ENCODE measurements at regions not wholly inside any gene's neighbourhood (a gene's known extent, or its start where the extent isn't known, plus 50 kb on each side); places are given as distances from the start of the nearest gene placed in this dataset.

- H3K4me1 ChIP-seq = no peaks in the 10 kb centered on the region
- no peak overlapping the region for H3K4me2 ChIP-seq
- H3K4me3 ChIP-seq = no peak overlapping the region
- TF ChIP-seq FOXS1 (CRISPR knock-in tag; IDR thresholded peaks at IDR 0.05) (no peak), ZNF302 (CRISPR knock-in tag; IDR thresholded peaks at IDR 0.05) (no peak), POLR2A (IDR thresholded peaks at IDR 0.05; ENCODE audit: low read length) (no peak), BHLHE40 (IDR thresholded peaks at IDR 0.05; ENCODE audit: low read depth, low read length) (no peak), TP53 (CRISPR knock-in tag; IDR thresholded peaks at IDR 0.05) (no peak), REST (IDR thresholded peaks at IDR 0.05) (no peak), CTCF (IDR thresholded peaks at IDR 0.05) (no peak), RFX5 (IDR thresholded peaks at IDR 0.05) (no peak), USF2 (IDR thresholded peaks at IDR 0.05) (no peak), MAFK (IDR thresholded peaks at IDR 0.05; ENCODE audit: partially characterized antibody) (no peak), CBX8 (IDR thresholded peaks at IDR 0.05) (no peak), CHD4 (IDR thresholded peaks at IDR 0.05; ENCODE audit: borderline replicate concordance) (no peak), NPAS2 (CRISPR knock-in tag; IDR thresholded peaks at IDR 0.05; ENCODE audit: borderline replicate concordance) (no peak), HEYL (CRISPR knock-in tag; IDR thresholded peaks at IDR 0.05) (no peak), JUN (IDR thresholded peaks at IDR 0.05) (no peak), NR3C1 (IDR thresholded peaks at IDR 0.05) (no peak)
- DNase-seq (ENCODE audit: low read depth in 1 of 2, low spot score in 1 of 2) = no peak
- POLR2A ChIA-PET = no interaction called here
- CTCF ChIA-PET = no interaction called here
- no peak for ATAC-seq
- no peak for FAIRE-seq
- H3K9me3 ChIP-seq = no peaks in the 10 kb centered on the region
- no peak overlapping the region for H3K27ac ChIP-seq
Observed at GRCh38 chr3:158012901-158013300, 93.3 kb downstream of the SHOX2 start.

- Histone ChIP-seq H3K4me2 (no peak overlapping the region), H3K9me3 (no peaks in the 10 kb centered on the region), H3K4me3 (no peak overlapping the region), H3K27ac (no peak overlapping the region), H3K4me1 (no peaks in the 10 kb centered on the region)
- FAIRE-seq (no peak), DNase-seq (ENCODE audit: low read depth in 1 of 2, low spot score in 1 of 2) (no peak), ATAC-seq (no peak)
- ChIA-PET POLR2A (no interaction called here), CTCF (interaction anchor here (1.3 kb wide), 1 partner anchor 12 kb away, joined by 4 read pairs; no protein-coding TSS in a partner anchor)
- WGBS (ENCODE audit: missing lambda C conversion rate) = 9% methylated on average over 10 of the region's 10 CpGs
- TF ChIP-seq JUN (IDR thresholded peaks at IDR 0.05) = no peak
- no peak for TF ChIP-seq EHF (CRISPR knock-in tag; IDR thresholded peaks at IDR 0.05)
- no peak for TF ChIP-seq HOXB5 (CRISPR knock-in tag; IDR thresholded peaks at IDR 0.05)
- no peak for TF ChIP-seq USF2 (IDR thresholded peaks at IDR 0.05)
- TF ChIP-seq CBX8 (IDR thresholded peaks at IDR 0.05) = no peak
- TF ChIP-seq TFCP2L1 (CRISPR knock-in tag; IDR thresholded peaks at IDR 0.05) = no peak
- TF ChIP-seq EHMT2 (IDR thresholded peaks at IDR 0.05; ENCODE audit: low read depth) = no peak
- no peak for TF ChIP-seq HES2 (IDR thresholded peaks at IDR 0.05)
- no peak for TF ChIP-seq FOSB (CRISPR knock-in tag; IDR thresholded peaks at IDR 0.05)
- TF ChIP-seq CEBPB (IDR thresholded peaks at IDR 0.05) = no peak
- no peak for TF ChIP-seq RNF2 (IDR thresholded peaks at IDR 0.05; ENCODE audit: borderline replicate concordance, low read depth)
- TF ChIP-seq JUNB (IDR thresholded peaks at IDR 0.05) = no peak
- TF ChIP-seq ZSCAN20 (CRISPR knock-in tag; IDR thresholded peaks at IDR 0.05) = no peak
- no peak for TF ChIP-seq RAD21 (conservative IDR thresholded peaks at IDR 0.05 in 1 of 2, IDR thresholded peaks at IDR 0.05 in 1 of 2)
- TF ChIP-seq HOXB13 (CRISPR knock-in tag; IDR thresholded peaks at IDR 0.05; ENCODE audit: low read depth) = no peak
- TF ChIP-seq NFE2L2 (conservative IDR thresholded peaks at IDR 0.05; ENCODE audit: low read length) = no peak
- TF ChIP-seq ELK1 (IDR thresholded peaks at IDR 0.05; ENCODE audit: low read depth, low read length) = no peak
Observed at GRCh38 chr3:158005391-158006100, 100.7 kb downstream of the SHOX2 start.
